ENCODE measurements at regions not wholly inside any gene's neighbourhood (a gene's known extent, or its start where the extent isn't known, plus 50 kb on each side); places are given as distances from the start of the nearest gene placed in this dataset.

- no peaks in the 10 kb centered on the region for H3K9me2 ChIP-seq (replicated peaks; ENCODE audit: insufficient read depth)
- no peak overlapping the region for H3K4me2 ChIP-seq
- H4K20me1 ChIP-seq (ENCODE audit: insufficient read depth, poor library complexity, severe bottlenecking), result no peaks in the 10 kb centered on the region
- H3K9me3 ChIP-seq (ENCODE audit: low read depth), result no peaks in the 10 kb centered on the region
- no peak overlapping the region for H3K4me3 ChIP-seq
- no peaks in the 10 kb centered on the region for H3K4me1 ChIP-seq (ENCODE audit: insufficient read depth)
- H3K27me3 ChIP-seq, result no peaks in the 10 kb centered on the region
- H3K27ac ChIP-seq, result no peak overlapping the region
- H3K79me2 ChIP-seq, result no peaks in the 10 kb centered on the region
- H3K36me3 ChIP-seq (replicated peaks; ENCODE audit: insufficient read depth, low read depth), result no peaks in the 10 kb centered on the region
- WGBS (ENCODE audit: low lambda C conversion rate, missing lambda C conversion rate), result 86% methylated on average over 3 of the region's 3 CpGs
- TF ChIP-seq CTCF (IDR thresholded peaks at IDR 0.05; ENCODE audit: poor library complexity), result no peak
- TF ChIP-seq EZH2phosphoT487 (IDR thresholded peaks at IDR 0.05; ENCODE audit: low read depth, severe bottlenecking, unreplicated experiment), result no peak
- TF ChIP-seq EZH2 (IDR thresholded peaks at IDR 0.05; ENCODE audit: borderline replicate concordance), result no peak
- H2AFZ ChIP-seq, result no peak overlapping the region
- DNase-seq (ENCODE audit: low spot score), result no peak
Observed at GRCh38 chr10:131499566-131499965, 188.0 kb upstream of the TCERG1L start.

DNA sequence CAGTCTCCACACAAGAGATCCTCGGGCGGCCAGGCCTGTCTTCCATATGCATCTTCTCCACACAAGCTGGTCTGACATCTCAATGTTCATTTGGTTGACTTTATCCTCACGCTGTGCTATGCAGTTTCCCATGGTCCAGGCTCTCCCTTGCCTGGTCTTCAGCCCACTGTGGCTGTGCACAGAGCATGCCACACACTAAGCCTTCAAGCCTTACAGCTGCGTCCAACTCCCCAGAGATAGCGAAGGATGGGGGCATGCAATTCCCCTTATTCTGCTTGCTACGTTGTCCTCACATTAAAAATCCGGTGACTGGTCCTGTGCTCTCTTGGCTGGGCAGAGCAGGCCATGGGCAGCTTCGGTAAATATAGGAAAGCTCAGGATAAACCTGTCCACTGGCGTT is 188.7 kb upstream of the TCERG1L start:
- no peak overlapping the region for H2AFZ ChIP-seq
- DNase-seq (ENCODE audit: low spot score), result no peak
- WGBS (ENCODE audit: low lambda C conversion rate, missing lambda C conversion rate), result 86% methylated on average over 9 of the region's 9 CpGs
- no peak for TF ChIP-seq EZH2phosphoT487 (IDR thresholded peaks at IDR 0.05; ENCODE audit: low read depth, severe bottlenecking, unreplicated experiment)
- no peaks in the 10 kb centered on the region for H3K79me2 ChIP-seq
- H3K4me2 ChIP-seq, result no peak overlapping the region
- no peaks in the 10 kb centered on the region for H3K9me2 ChIP-seq (replicated peaks; ENCODE audit: insufficient read depth)
- no peak overlapping the region for H3K4me3 ChIP-seq
- no peaks in the 10 kb centered on the region for H3K4me1 ChIP-seq (ENCODE audit: insufficient read depth)
- H3K27ac ChIP-seq, result no peak overlapping the region
- H3K9me3 ChIP-seq (ENCODE audit: low read depth), result no peaks in the 10 kb centered on the region
- no peaks in the 10 kb centered on the region for H3K27me3 ChIP-seq
- H4K20me1 ChIP-seq (ENCODE audit: insufficient read depth, poor library complexity, severe bottlenecking), result no peaks in the 10 kb centered on the region
- no peaks in the 10 kb centered on the region for H3K36me3 ChIP-seq (replicated peaks; ENCODE audit: insufficient read depth, low read depth)

DNA sequence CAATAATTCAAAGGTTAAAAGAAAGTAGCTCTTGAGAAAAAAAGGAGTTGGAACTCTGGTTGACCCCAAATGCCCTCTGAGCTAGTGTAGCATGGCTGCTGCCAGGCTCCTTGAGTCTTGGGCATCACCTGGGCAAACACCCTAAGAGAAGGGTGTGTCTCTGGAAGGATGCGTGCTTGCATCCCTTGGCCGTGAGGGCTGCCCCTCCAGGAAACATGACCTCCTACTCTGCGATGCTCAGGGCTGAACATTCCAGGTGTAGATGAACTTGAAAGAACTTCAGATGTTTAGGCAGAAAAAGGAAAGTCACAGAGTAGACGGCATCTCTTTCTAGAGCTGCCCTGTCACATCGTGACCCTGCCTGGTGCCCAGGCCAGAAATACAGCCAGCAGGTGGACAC is 189.4 kb upstream of the TCERG1L start:
- no peak overlapping the region for H3K27ac ChIP-seq
- H3K9me3 ChIP-seq (ENCODE audit: low read depth), result no peaks in the 10 kb centered on the region
- no peaks in the 10 kb centered on the region for H3K36me3 ChIP-seq (replicated peaks; ENCODE audit: insufficient read depth, low read depth)
- no peaks in the 10 kb centered on the region for H3K4me1 ChIP-seq (ENCODE audit: insufficient read depth)
- H3K9me2 ChIP-seq (replicated peaks; ENCODE audit: insufficient read depth), result no peaks in the 10 kb centered on the region
- no peaks in the 10 kb centered on the region for H4K20me1 ChIP-seq (ENCODE audit: insufficient read depth, poor library complexity, severe bottlenecking)
- H2AFZ ChIP-seq, result no peak overlapping the region
- no peak overlapping the region for H3K4me2 ChIP-seq
- 95% methylated on average over 5 of the region's 5 CpGs for WGBS (ENCODE audit: low lambda C conversion rate, missing lambda C conversion rate)
- no peak for DNase-seq (ENCODE audit: low spot score)
- H3K79me2 ChIP-seq, result no peaks in the 10 kb centered on the region
- TF ChIP-seq CTCF (IDR thresholded peaks at IDR 0.05; ENCODE audit: poor library complexity), result no peak
- no peaks in the 10 kb centered on the region for H3K27me3 ChIP-seq
- H3K4me3 ChIP-seq, result no peak overlapping the region

DNA sequence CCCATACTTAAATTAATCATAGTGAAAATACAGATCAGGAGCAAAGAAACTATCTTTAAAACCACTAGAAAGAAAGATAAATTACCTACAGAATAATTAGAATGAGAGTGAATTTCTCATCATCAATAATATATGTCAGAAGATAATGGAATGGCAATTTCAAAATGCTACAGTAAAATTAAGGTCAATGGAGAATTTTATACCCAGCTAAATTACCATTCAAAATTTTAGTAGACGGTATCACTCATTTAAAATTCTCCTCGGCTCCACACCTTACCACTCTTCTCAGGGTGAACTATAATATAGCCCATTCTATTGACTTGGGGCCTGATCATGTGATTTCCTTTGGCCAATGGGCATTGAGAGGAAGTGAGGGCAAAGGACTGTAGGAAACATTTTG is 192.5 kb upstream of the TCERG1L start:
- 82% methylated on average over 2 of the region's 2 CpGs for WGBS (ENCODE audit: low lambda C conversion rate, missing lambda C conversion rate)

More for the DNA sequence above, 192.5 kb upstream of the TCERG1L start:
- no peaks in the 10 kb centered on the region for H3K4me1 ChIP-seq (ENCODE audit: insufficient read depth)
- TF ChIP-seq EZH2phosphoT487 (IDR thresholded peaks at IDR 0.05; ENCODE audit: low read depth, severe bottlenecking, unreplicated experiment), result no peak
- no peak for TF ChIP-seq EZH2 (IDR thresholded peaks at IDR 0.05; ENCODE audit: borderline replicate concordance)
- TF ChIP-seq CTCF (IDR thresholded peaks at IDR 0.05; ENCODE audit: poor library complexity), result no peak
- H3K79me2 ChIP-seq, result no peaks in the 10 kb centered on the region
- no peaks in the 10 kb centered on the region for H3K9me2 ChIP-seq (replicated peaks; ENCODE audit: insufficient read depth)
- no peak overlapping the region for H3K4me2 ChIP-seq
- H3K4me3 ChIP-seq, result no peak overlapping the region
- no peak for DNase-seq (ENCODE audit: low spot score)
- no peaks in the 10 kb centered on the region for H3K36me3 ChIP-seq (replicated peaks; ENCODE audit: insufficient read depth, low read depth)
- no peak overlapping the region for H3K27ac ChIP-seq
- no peaks in the 10 kb centered on the region for H3K27me3 ChIP-seq
- H3K9me3 ChIP-seq (ENCODE audit: low read depth), result no peaks in the 10 kb centered on the region
- no peaks in the 10 kb centered on the region for H4K20me1 ChIP-seq (ENCODE audit: insufficient read depth, poor library complexity, severe bottlenecking)
- no peak overlapping the region for H2AFZ ChIP-seq
